HEK293 (cell line): ENCODE measurements at regions not wholly inside any gene's neighbourhood (a gene's known extent, or its start where the extent isn't known, plus 50 kb on each side); places are given as distances from the start of the nearest gene placed in this dataset.

ENCODE experiments used
- CTCF ChIA-PET: fragments of 350-600 bp; formaldehyde crosslinking; extraction: SDS; loops from one replicate; lab custom pipeline; 2021; ENCODE audit warnings: antibody characterized with exemption; lab: Yijun Ruan, JAX
- POLR2A ChIA-PET: fragments of 300-600 bp; formaldehyde crosslinking; extraction: SDS; loops from one replicate; lab custom pipeline; 2020; ENCODE audit warnings: antibody characterized with exemption, inconsistent platforms; lab: Yijun Ruan, JAX
- H3K27ac ChIP-seq: fragments of 200-500 bp; sonication (Bioruptor generic); 2 replicates; pipeline ENCODE4 v1.5.1; 2014; ENCODE audit warnings: low read depth, low read length, control low read depth, inconsistent platforms; ENCODE audit errors: extremely low read depth
- H3K36me3 ChIP-seq, 2 experiments: fragments of 200-500 bp in 1 of 2; sonication (Bioruptor generic) in 1 of 2; 1 replicate in 1 of 2; 2 replicates in 1 of 2; pipeline ENCODE4 v1.5.1; 2014 to 2017; ENCODE audit warnings: inconsistent platforms in 2 of 2, low read length in 2 of 2; ENCODE audit not compliant: control insufficient read depth in 2 of 2, insufficient read depth in 1 of 2
- H3K4me1 ChIP-seq: fragments of 200-500 bp; sonication (Bioruptor generic); 2 replicates; pipeline ENCODE4 v1.5.1; 2014; ENCODE audit warnings: mild to moderate bottlenecking, low read length, inconsistent platforms; ENCODE audit not compliant: control insufficient read depth, insufficient read depth
- H3K4me3 ChIP-seq: 2 replicates; pipeline ENCODE4 v1.5.1; 2011; ENCODE audit warnings: low read depth, mild to moderate bottlenecking, control low read depth, low read length, moderate library complexity
- H3K9me3 ChIP-seq: fragments of 200-500 bp; sonication (Bioruptor generic); 2 replicates; pipeline ENCODE4 v1.5.1; 2014; ENCODE audit warnings: low read depth, low read length, inconsistent platforms; ENCODE audit not compliant: control insufficient read depth, insufficient read depth
- GFI1B ChIP-seq: fragments of 450-650 bp; formaldehyde crosslinking; IDR thresholded peaks from 2 replicates; pipeline ENCODE4 v1.5.1; 2016; ENCODE audit warnings: missing biosample characterization, missing genetic modification characterization
- HOXA7 ChIP-seq: sonication (generic); formaldehyde crosslinking; IDR thresholded peaks from 2 replicates; pipeline ENCODE4 v1.8.1; 2022; ENCODE audit warnings: missing genetic modification reagents, borderline replicate concordance
- KLF17 ChIP-seq: fragments of 450-650 bp; formaldehyde crosslinking; IDR thresholded peaks from 2 replicates; pipeline ENCODE4 v1.5.1; 2016; ENCODE audit warnings: missing biosample characterization, missing genetic modification characterization
- OSR2 ChIP-seq: fragments of 450-650 bp; formaldehyde crosslinking; IDR thresholded peaks from 2 replicates; pipeline ENCODE4 v1.5.1; 2016; ENCODE audit warnings: missing biosample characterization, missing genetic modification characterization
- PRDM1 ChIP-seq: fragments of 450-650 bp; formaldehyde crosslinking; IDR thresholded peaks from 2 replicates; pipeline ENCODE4; 2016; ENCODE audit warnings: missing biosample characterization, missing genetic modification characterization
- PRDM6 ChIP-seq: fragments of 450-650 bp; formaldehyde crosslinking; IDR thresholded peaks from 2 replicates; pipeline ENCODE4 v1.5.1; 2017; ENCODE audit warnings: missing biosample characterization, missing genetic modification characterization
- REPIN1 ChIP-seq: fragments of 450-650 bp; formaldehyde crosslinking; IDR thresholded peaks from 2 replicates; pipeline ENCODE4 v1.5.1; 2017; ENCODE audit warnings: missing biosample characterization, missing genetic modification characterization, low read depth
- SP2 ChIP-seq: fragments of 450-650 bp; formaldehyde crosslinking; IDR thresholded peaks from 2 replicates; pipeline ENCODE4 v1.5.1; 2016; ENCODE audit warnings: missing biosample characterization, missing genetic modification characterization
- ZBTB49 ChIP-seq: fragments of 450-650 bp; formaldehyde crosslinking; IDR thresholded peaks from 2 replicates; pipeline ENCODE4 v1.5.1; 2016; ENCODE audit warnings: missing biosample characterization, missing genetic modification characterization, low read depth
- ZNF223 ChIP-seq: fragments of 450-650 bp; formaldehyde crosslinking; IDR thresholded peaks from 2 replicates; pipeline ENCODE4 v1.5.1; 2016; ENCODE audit warnings: missing biosample characterization, missing genetic modification characterization
- ZNF280D ChIP-seq: fragments of 450-650 bp; formaldehyde crosslinking; IDR thresholded peaks from 2 replicates; pipeline ENCODE4 v1.5.1; 2016; ENCODE audit warnings: missing biosample characterization, missing genetic modification characterization
- ZNF311 ChIP-seq: fragments of 450-650 bp; formaldehyde crosslinking; IDR thresholded peaks from 2 replicates; pipeline ENCODE4 v1.5.1; 2017; ENCODE audit warnings: missing biosample characterization, missing genetic modification characterization, borderline replicate concordance
- ZNF335 ChIP-seq: fragments of 450-650 bp; formaldehyde crosslinking; conservative IDR thresholded peaks from 2 replicates; pipeline ENCODE4 v1.5.1; 2016; ENCODE audit warnings: missing biosample characterization, missing genetic modification characterization
- ZNF394 ChIP-seq: fragments of 450-650 bp; formaldehyde crosslinking; IDR thresholded peaks from 2 replicates; pipeline ENCODE4 v1.5.1; 2016; ENCODE audit warnings: missing biosample characterization, missing genetic modification characterization, mild to moderate bottlenecking, moderate library complexity, borderline replicate concordance
- ZNF398 ChIP-seq: fragments of 450-650 bp; formaldehyde crosslinking; IDR thresholded peaks from 2 replicates; pipeline ENCODE4 v1.5.1; 2017; ENCODE audit warnings: missing biosample characterization, missing genetic modification characterization
- ZNF555 ChIP-seq: fragments of 450-650 bp; formaldehyde crosslinking; conservative IDR thresholded peaks from 2 replicates; pipeline ENCODE4 v1.5.1; 2017; ENCODE audit warnings: missing biosample characterization, mild to moderate bottlenecking, missing genetic modification characterization, inconsistent platforms
- ZNF658 ChIP-seq: fragments of 450-650 bp; formaldehyde crosslinking; IDR thresholded peaks from 2 replicates; pipeline ENCODE4; 2016; ENCODE audit warnings: missing biosample characterization, missing genetic modification characterization
- ZNF660 ChIP-seq: fragments of 450-650 bp; IDR thresholded peaks from 2 replicates; pipeline ENCODE4 v1.5.1; 2018; ENCODE audit warnings: missing biosample characterization, mild to moderate bottlenecking, missing genetic modification characterization

GRCh38 chr11:23284631-23285030, 424.4 kb upstream of the CCDC179 start:
- H3K27ac ChIP-seq: no peak overlapping the region
- no peaks in the 10 kb centered on the region for H3K36me3 ChIP-seq
- no peaks in the 10 kb centered on the region for H3K9me3 ChIP-seq
- no peak overlapping the region for H3K4me3 ChIP-seq
- POLR2A ChIA-PET: no interaction called here
- H3K4me1 ChIP-seq: no peaks in the 10 kb centered on the region
- TF ChIP-seq ZNF658 (tag by site-specific recombination): no peak
- TF ChIP-seq ZNF280D (tag by site-specific recombination): no peak
- no peak for TF ChIP-seq OSR2 (tag by site-specific recombination)
- TF ChIP-seq GFI1B (tag by site-specific recombination): no peak
- TF ChIP-seq ZNF311 (tag by site-specific recombination): no peak
- no peak for TF ChIP-seq SP2
- TF ChIP-seq PRDM6 (tag by site-specific recombination): no peak
- no peak for TF ChIP-seq ZNF335 (tag by site-specific recombination)
- TF ChIP-seq REPIN1 (tag by site-specific recombination): no peak
- no peak for TF ChIP-seq KLF17 (tag by site-specific recombination)
- no peak for TF ChIP-seq ZNF660 (tag by site-specific recombination)
- TF ChIP-seq ZNF398 (tag by site-specific recombination): no peak
- TF ChIP-seq ZBTB49 (tag by site-specific recombination): no peak
- no peak for TF ChIP-seq ZNF394
- TF ChIP-seq HOXA7 (CRISPR knock-in tag): no peak
- no peak for TF ChIP-seq PRDM1
- no peak for TF ChIP-seq ZNF223 (tag by site-specific recombination)
- no peak for TF ChIP-seq ZNF555 (tag by site-specific recombination)
- CTCF ChIA-PET: interaction anchor here (0.7 kb wide), 1 partner anchor 140 kb away, joined by 3 read pairs; no protein-coding TSS in a partner anchor
